ENCODE measurements at regions not wholly inside any gene's neighbourhood (a gene's known extent, or its start where the extent isn't known, plus 50 kb on each side); places are given as distances from the start of the nearest gene placed in this dataset.
"Not testable (repeated sequence)": the region's sequence is repeated elsewhere in the genome, so short reads cannot be mapped to it uniquely, and the experiment has no call there.

DNA sequence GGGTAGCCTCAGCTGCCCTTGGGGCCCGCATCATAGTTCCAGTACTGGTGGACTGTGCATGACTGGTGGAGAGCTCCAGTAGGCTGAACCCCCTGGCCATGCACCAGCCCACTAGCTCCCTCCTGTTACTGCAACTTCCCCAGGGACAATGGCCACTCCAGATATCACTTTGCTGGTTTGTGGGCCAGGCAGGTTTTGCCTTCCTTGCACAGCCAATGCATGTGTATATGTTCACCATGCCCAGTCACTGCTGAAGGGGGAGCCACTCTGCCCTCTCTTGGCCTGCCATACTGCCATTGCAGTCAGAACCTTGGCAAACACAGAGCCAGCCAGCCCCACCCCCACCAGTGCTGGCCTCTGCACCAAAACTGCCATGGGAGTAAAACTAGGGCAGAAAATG, 2095.3 kb upstream of the RAG2 start:
- Histone ChIP-seq H3K79me2 (ENCODE audit: insufficient read depth, low read length) (no peaks in the 10 kb centered on the region), H2BK15ac (ENCODE audit: low read depth, low read length) (no peak overlapping the region), H4K91ac (ENCODE audit: insufficient read length, low read depth, low read length) (no peak overlapping the region), H3K79me1 (ENCODE audit: insufficient read depth, low read depth, low read length, poor library complexity, severe bottlenecking) (no peaks in the 10 kb centered on the region), H3K18ac (ENCODE audit: insufficient read length, low read depth, low read length) (no peak overlapping the region), H3K4me2 (ENCODE audit: insufficient read depth, insufficient read length, low read length) (no peak overlapping the region), H3K14ac (ENCODE audit: insufficient read depth, low read length) (no peak overlapping the region), H3K4ac (ENCODE audit: low read depth, low read length) (no peak overlapping the region), H2AFZ (ENCODE audit: low read length) (no peak overlapping the region), H3K9me3 (ENCODE audit: control insufficient read depth, low read depth, low read length) (no peaks in the 10 kb centered on the region), H3T11ph (ENCODE audit: low read length) (no peak overlapping the region), H3K56ac (ENCODE audit: insufficient read length, low read depth, low read length) (no peak overlapping the region), H2BK120ac (ENCODE audit: low read depth, low read length, poor library complexity, severe bottlenecking) (no peak overlapping the region), H3K23me2 (ENCODE audit: insufficient read length, low read depth, low read length, poor library complexity, severe bottlenecking) (no peaks in the 10 kb centered on the region), H2BK5ac (ENCODE audit: insufficient read length, low read length) (no peak overlapping the region), H3K9ac (ENCODE audit: extremely low read depth, insufficient read length, low read length) (no peak overlapping the region), H3K27ac (ENCODE audit: insufficient read length, low read depth, low read length) (no peak overlapping the region), H2AK5ac (ENCODE audit: insufficient read length, low read length) (no peak overlapping the region), H4K5ac (ENCODE audit: insufficient read length, low read depth, low read length) (no peak overlapping the region), H3K4me1 (ENCODE audit: insufficient read depth, low read length) (no peaks in the 10 kb centered on the region), H2BK20ac (ENCODE audit: low read depth, low read length, poor library complexity, severe bottlenecking) (no peak overlapping the region), H3K27me3 (ENCODE audit: insufficient read depth, low read length) (no peaks in the 10 kb centered on the region), H3K23ac (ENCODE audit: insufficient read length, low read depth, low read length) (no peak overlapping the region), H2BK12ac (ENCODE audit: insufficient read length, low read depth, low read length) (no peak overlapping the region), H4K20me1 (ENCODE audit: control insufficient read depth, insufficient read depth, insufficient read length) (no peaks in the 10 kb centered on the region), H4K8ac (replicated peaks; ENCODE audit: insufficient read length, low read depth, low read length) (no peak overlapping the region)
- no peaks in the 10 kb centered on the region for H3K4me1 Mint-ChIP-seq
- no peaks in the 10 kb centered on the region for H3K36me3 Mint-ChIP-seq (ENCODE audit: insufficient read depth in 1 of 3, low read depth in 3 of 3)
- no peak overlapping the region for H3K27ac Mint-ChIP-seq
- H3K4me3 Mint-ChIP-seq = no peak overlapping the region
- DNase-seq = no peak
- TF ChIP-seq CTCF (conservative IDR thresholded peaks at IDR 0.05) = no peak
- H3K27me3 Mint-ChIP-seq (ENCODE audit: low read depth) = no peaks in the 10 kb centered on the region
- WGBS (ENCODE audit: extremely low coverage, insufficient read length, low lambda C conversion rate) = no CpG with 5 or more reads among the region's 1 CpG
- peaks cover 0 to 3% of the 10 kb centered on the region in 2 experiments; a peak in 1 of 5 replicates for H3K9me3 Mint-ChIP-seq

DNA sequence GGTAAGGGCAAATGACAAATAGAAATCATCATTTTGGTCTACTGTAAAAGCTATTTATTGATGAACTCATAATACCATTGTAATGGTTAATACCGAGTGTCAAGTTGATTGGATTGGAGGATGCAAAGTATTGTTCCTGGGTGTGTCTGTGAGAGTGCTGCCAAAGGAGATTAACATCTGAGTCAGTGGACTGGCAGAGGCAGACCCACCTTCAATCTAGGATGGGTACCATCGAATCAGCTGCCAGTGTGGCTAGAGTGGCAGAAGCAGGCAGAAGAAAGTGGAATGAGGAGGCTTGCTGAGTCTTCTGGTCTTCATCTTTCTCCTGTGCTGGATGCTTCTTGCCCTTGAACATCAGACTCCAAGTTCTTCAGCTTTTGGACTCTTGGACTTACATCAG, 2092.2 kb upstream of the RAG2 start:
- not testable (repeated sequence) for H3K56ac ChIP-seq (ENCODE audit: insufficient read length, low read depth, low read length); H4K91ac ChIP-seq (ENCODE audit: insufficient read length, low read depth, low read length); H3K9me3 Mint-ChIP-seq; H3K79me1 ChIP-seq (ENCODE audit: insufficient read depth, low read depth, low read length, poor library complexity, severe bottlenecking); H3K4me2 ChIP-seq (ENCODE audit: insufficient read depth, insufficient read length, low read length); H3K27me3 Mint-ChIP-seq (ENCODE audit: low read depth); H2AFZ ChIP-seq (ENCODE audit: low read length); H2BK5ac ChIP-seq (ENCODE audit: insufficient read length, low read length); H2BK15ac ChIP-seq (ENCODE audit: low read depth, low read length); H4K8ac ChIP-seq (replicated peaks; ENCODE audit: insufficient read length, low read depth, low read length); H3K18ac ChIP-seq (ENCODE audit: insufficient read length, low read depth, low read length); H3K9me3 ChIP-seq (ENCODE audit: control insufficient read depth, low read depth, low read length); H2AK5ac ChIP-seq (ENCODE audit: insufficient read length, low read length); H3K79me2 ChIP-seq (ENCODE audit: insufficient read depth, low read length); H3K14ac ChIP-seq (ENCODE audit: insufficient read depth, low read length); H3K4me3 Mint-ChIP-seq; H3K4me1 Mint-ChIP-seq; DNase-seq; H3K23ac ChIP-seq (ENCODE audit: insufficient read length, low read depth, low read length); H3T11ph ChIP-seq (ENCODE audit: low read length); H3K36me3 Mint-ChIP-seq (ENCODE audit: insufficient read depth in 1 of 3, low read depth in 3 of 3); H2BK120ac ChIP-seq (ENCODE audit: low read depth, low read length, poor library complexity, severe bottlenecking); H3K27ac Mint-ChIP-seq; H3K27me3 ChIP-seq (ENCODE audit: insufficient read depth, low read length); H3K23me2 ChIP-seq (ENCODE audit: insufficient read length, low read depth, low read length, poor library complexity, severe bottlenecking); H3K4ac ChIP-seq (ENCODE audit: low read depth, low read length); H2BK20ac ChIP-seq (ENCODE audit: low read depth, low read length, poor library complexity, severe bottlenecking); H3K27ac ChIP-seq (ENCODE audit: insufficient read length, low read depth, low read length); H3K9ac ChIP-seq (ENCODE audit: extremely low read depth, insufficient read length, low read length); H4K20me1 ChIP-seq (ENCODE audit: control insufficient read depth, insufficient read depth, insufficient read length); H3K4me1 ChIP-seq (ENCODE audit: insufficient read depth, low read length); H4K5ac ChIP-seq (ENCODE audit: insufficient read length, low read depth, low read length); H2BK12ac ChIP-seq (ENCODE audit: insufficient read length, low read depth, low read length)
- WGBS (ENCODE audit: extremely low coverage, insufficient read length, low lambda C conversion rate) = no CpG with 5 or more reads among the region's 2 CpGs
